H1 (cell line): ENCODE measurements at regions not wholly inside any gene's neighbourhood (a gene's known extent, or its start where the extent isn't known, plus 50 kb on each side); places are given as distances from the start of the nearest gene placed in this dataset.

Experiments
- CTCF ChIA-PET: fragments of 300-600 bp; sonication (Branson Sonifier 250); formaldehyde crosslinking; loops from one replicate; lab custom pipeline; 2021; ENCODE audit not compliant: partially characterized antibody; lab: Charles Lee
- POLR2A ChIA-PET: fragments of 300-600 bp; sonication (Branson Sonifier 250); formaldehyde crosslinking; loops from one replicate; lab custom pipeline; 2021; ENCODE audit warnings: inconsistent platforms; ENCODE audit not compliant: partially characterized antibody; lab: Charles Lee
- DNase-seq, 2 experiments: peaks; one replicate each; pipeline versions ENCODE4 v3.0.0 to v3.0.0-alpha.2; 2010 to 2022; ENCODE audit warnings: low spot score in 2 of 2, low read depth in 1 of 2, mixed read lengths in 1 of 2
- FAIRE-seq: peaks from 2 replicates; lab custom pipeline; 2011; peaks lifted over from hg19 to GRCh38; lab: Jason Lieb, UNC
- H2AFZ ChIP-seq: 2 replicates; pipeline ENCODE4 v1.8.1; 2012; ENCODE audit warnings: low read length, inconsistent platforms
- H2AK5ac ChIP-seq: 2 replicates; pipeline ENCODE4 v1.6.1; 2013; ENCODE audit warnings: low read depth, low read length
- H2BK120ac ChIP-seq: replicated peaks from 2 replicates; pipeline ENCODE3; 2013; ENCODE audit warnings: low read depth, low read length, inconsistent platforms
- H2BK12ac ChIP-seq: 2 replicates; pipeline ENCODE4 v1.6.1; 2013; ENCODE audit warnings: low read depth, low read length
- H2BK15ac ChIP-seq: 2 replicates; pipeline ENCODE4 v1.6.1; 2013; ENCODE audit warnings: low read length
- H2BK20ac ChIP-seq: 2 replicates; pipeline ENCODE4 v1.6.1; 2013; ENCODE audit warnings: low read length
- H2BK5ac ChIP-seq: 2 replicates; pipeline ENCODE4 v1.6.1; 2013; ENCODE audit warnings: low read depth, low read length
- H3K14ac ChIP-seq: 2 replicates; pipeline ENCODE4 v1.6.1; 2013; ENCODE audit warnings: inconsistent platforms; ENCODE audit not compliant: insufficient read length
- H3K18ac ChIP-seq: 2 replicates; pipeline ENCODE4 v1.6.1; 2013; ENCODE audit warnings: low read length; ENCODE audit errors: extremely low read depth
- H3K23ac ChIP-seq: 2 replicates; pipeline ENCODE4 v1.6.1; 2013; ENCODE audit warnings: inconsistent platforms; ENCODE audit not compliant: insufficient read length
- H3K23me2 ChIP-seq: 2 replicates; pipeline ENCODE4 v1.6.1; 2013; ENCODE audit warnings: low read depth, low read length
- H3K27ac ChIP-seq: 2 replicates; pipeline ENCODE4 v1.6.1; 2011; ENCODE audit warnings: low read depth, low read length, inconsistent platforms
- H3K27me3 ChIP-seq, 4 experiments: replicated peaks in 1 of 4; 1 replicate in 1 of 4; 2 replicates in 3 of 4; pipeline versions ENCODE4 v1.6.1 to v1.8.1; 2011 to 2013; ENCODE audit warnings: low read length in 3 of 4, mild to moderate bottlenecking in 3 of 4, inconsistent platforms in 2 of 4, mixed read lengths in 2 of 4, moderate library complexity in 1 of 4; ENCODE audit not compliant: control insufficient read depth in 3 of 4, insufficient read depth in 3 of 4; ENCODE audit errors: extremely low read depth in 1 of 4
- H3K36me3 ChIP-seq, 4 experiments: 2 replicates each; pipeline versions ENCODE4 v1.6.1 to v1.8.1; 2011 to 2013; ENCODE audit warnings: mild to moderate bottlenecking in 4 of 4, low read length in 3 of 4, moderate library complexity in 2 of 4, control low read depth in 1 of 4, inconsistent platforms in 1 of 4; ENCODE audit not compliant: insufficient read depth in 4 of 4, control insufficient read depth in 2 of 4
- H3K4ac ChIP-seq: replicated peaks from 2 replicates; pipeline ENCODE3; 2013; ENCODE audit warnings: low read length, low read depth, mixed read lengths, inconsistent platforms; ENCODE audit not compliant: insufficient read length
- H3K4me1 ChIP-seq, 4 experiments: replicated peaks in 1 of 4; 1 replicate in 1 of 4; 2 replicates in 3 of 4; pipeline versions ENCODE4 v1.6.1 to v1.8.1; 2011 to 2013; ENCODE audit warnings: low read length in 3 of 4, inconsistent platforms in 2 of 4, mixed read lengths in 1 of 4; ENCODE audit not compliant: insufficient read depth in 4 of 4, control insufficient read depth in 3 of 4
- H3K4me2 ChIP-seq, 2 experiments: 2 replicates each; pipeline versions ENCODE4 v1.6.1 to v1.8.1; 2011 to 2013; ENCODE audit warnings: low read depth in 2 of 2, low read length in 2 of 2, control low read depth in 1 of 2, inconsistent platforms in 1 of 2, mild to moderate bottlenecking in 1 of 2; ENCODE audit not compliant: insufficient read depth in 1 of 2
- H3K4me3 ChIP-seq, 4 experiments: fragments of 200-600, 300-600 bp in 1 of 4; sonication (generic), shearing (Covaris generic), sonication (Bioruptor Twin) in 1 of 4; 2 replicates each; pipeline versions ENCODE4 v1.5.1 to v1.8.1; 2011 to 2016; ENCODE audit warnings: low read length in 4 of 4, low read depth in 3 of 4, control low read depth in 2 of 4, inconsistent platforms in 2 of 4, mild to moderate bottlenecking in 2 of 4, mixed read lengths in 1 of 4, moderate library complexity in 1 of 4; ENCODE audit not compliant: insufficient read depth in 2 of 4; ENCODE audit errors: extremely low read depth in 1 of 4
- H3K56ac ChIP-seq: replicated peaks from 2 replicates; pipeline ENCODE3; 2013; ENCODE audit warnings: low read depth, mild to moderate bottlenecking, mixed read lengths, low read length, inconsistent platforms; ENCODE audit not compliant: insufficient read length
- H3K79me1 ChIP-seq: 2 replicates; pipeline ENCODE4 v1.6.1; 2013; ENCODE audit warnings: low read depth, low read length, control low read depth
- H3K79me2 ChIP-seq, 2 experiments: 2 replicates each; pipeline versions ENCODE4 v1.6.1 to v1.8.1; 2012 to 2013; ENCODE audit warnings: low read length in 2 of 2, mild to moderate bottlenecking in 2 of 2, inconsistent platforms in 1 of 2; ENCODE audit not compliant: insufficient read depth in 2 of 2, control insufficient read depth in 1 of 2
- H3K9ac ChIP-seq, 4 experiments: replicated peaks in 1 of 4; 1 replicate in 1 of 4; 2 replicates in 3 of 4; pipeline versions ENCODE4 v1.6.1 to v1.8.1; 2011 to 2013; ENCODE audit warnings: low read depth in 3 of 4, low read length in 3 of 4, control low read depth in 2 of 4, mild to moderate bottlenecking in 2 of 4, moderate library complexity in 2 of 4, inconsistent platforms in 1 of 4; ENCODE audit errors: extremely low read depth in 1 of 4
- H3K9me3 ChIP-seq, 2 experiments: 2 replicates each; pipeline versions ENCODE4 v1.6.1 to v1.8.1; 2012 to 2013; ENCODE audit warnings: mild to moderate bottlenecking in 2 of 2, moderate library complexity in 2 of 2, control low read depth in 1 of 2, inconsistent platforms in 1 of 2, low read depth in 1 of 2, low read length in 1 of 2, mixed read lengths in 1 of 2; ENCODE audit not compliant: insufficient read depth in 2 of 2
- H4K20me1 ChIP-seq, 2 experiments: replicated peaks in 1 of 2; 2 replicates each; pipeline versions ENCODE3 to v1.8.1; 2011 to 2013; ENCODE audit warnings: inconsistent platforms in 2 of 2, low read length in 2 of 2, mild to moderate bottlenecking in 1 of 2; ENCODE audit not compliant: insufficient read depth in 2 of 2, control insufficient read depth in 1 of 2
- H4K5ac ChIP-seq: 2 replicates; pipeline ENCODE4 v1.6.1; 2013; ENCODE audit warnings: low read length, low read depth, mixed read lengths, inconsistent platforms; ENCODE audit not compliant: insufficient read length
- H4K8ac ChIP-seq: 2 replicates; pipeline ENCODE4 v1.8.0; 2013; ENCODE audit warnings: mild to moderate bottlenecking, moderate library complexity, low read length, inconsistent platforms; ENCODE audit not compliant: insufficient read depth; ENCODE audit errors: extremely low read depth
- H4K91ac ChIP-seq: replicated peaks from 2 replicates; pipeline ENCODE3; 2013; ENCODE audit warnings: low read length, mixed read lengths, inconsistent platforms; ENCODE audit not compliant: insufficient read length
- EGR1 ChIP-seq: IDR thresholded peaks from 2 replicates; pipeline ENCODE4 v1.6.1; 2011; ENCODE audit warnings: low read depth, low read length, borderline replicate concordance
- EP300 ChIP-seq, 2 experiments: IDR thresholded peaks; 1 replicate in 1 of 2; 2 replicates in 1 of 2; pipeline ENCODE4 v1.6.1; 2011 to 2012; ENCODE audit warnings: low read depth in 2 of 2, low read length in 2 of 2, mild to moderate bottlenecking in 2 of 2, borderline replicate concordance in 1 of 2, inconsistent platforms in 1 of 2, moderate library complexity in 1 of 2
- EZH2 ChIP-seq: fragments of 200-600 bp; sonication (generic); IDR thresholded peaks from 2 replicates; pipeline ENCODE4 v1.7.1; 2012; ENCODE audit warnings: low read depth, mild to moderate bottlenecking, moderate library complexity, low read length, inconsistent platforms; ENCODE audit not compliant: severe bottlenecking
- HDAC6 ChIP-seq: IDR thresholded peaks from one replicate; pipeline ENCODE4 v1.7.1; 2012; ENCODE audit warnings: low read depth, mild to moderate bottlenecking, inconsistent platforms, low read length, moderate library complexity
- PHF8 ChIP-seq: fragments of 200-600 bp; sonication (generic); conservative IDR thresholded peaks from 2 replicates; pipeline ENCODE4 v1.7.1; 2012; ENCODE audit warnings: low read depth, mild to moderate bottlenecking, inconsistent platforms, low read length, moderate library complexity
- POU5F1 ChIP-seq: IDR thresholded peaks from 2 replicates; pipeline ENCODE4 v1.6.1; 2011; ENCODE audit warnings: low read depth, mild to moderate bottlenecking, low read length, moderate library complexity
- SRF ChIP-seq: IDR thresholded peaks from 2 replicates; pipeline ENCODE4 v1.6.1; 2011; ENCODE audit warnings: mild to moderate bottlenecking, low read depth, low read length, moderate library complexity
- TAF1 ChIP-seq: IDR thresholded peaks from 2 replicates; pipeline ENCODE4 v1.6.1; 2011; ENCODE audit warnings: mild to moderate bottlenecking, low read depth, low read length
- TBP ChIP-seq: IDR thresholded peaks from 2 replicates; pipeline ENCODE4 v1.6.1; 2011; ENCODE audit warnings: low read depth, low read length, improper control_type of control experiment
- TEAD4 ChIP-seq: IDR thresholded peaks from 2 replicates; pipeline ENCODE4 v1.6.1; 2012; ENCODE audit warnings: low read depth, low read length, inconsistent platforms, mixed read lengths
- USF2 ChIP-seq: IDR thresholded peaks from 2 replicates; pipeline ENCODE4 v1.6.1; 2011; ENCODE audit warnings: low read length, improper control_type of control experiment
- whole genome bisulfite sequencing, 2 experiments: shearing (Covaris generic) in 1 of 2; methylation state at CpG; one replicate each; pipeline versions ENCODE4 v1.1.6 to v1.1.7; 2013 to 2015; ENCODE audit warnings: low lambda C conversion rate in 2 of 2, mixed read lengths in 2 of 2, inconsistent platforms in 1 of 2, low coverage in 1 of 2, missing lambda C conversion rate in 1 of 2; ENCODE audit not compliant: insufficient replicate concordance in 2 of 2, insufficient coverage in 1 of 2, insufficient read length in 1 of 2; ENCODE audit errors: extremely low coverage in 1 of 2, missing lambda C conversion rate in 1 of 2; 5-methylcytosine and 5-hydroxymethylcytosine counted together

- Histone ChIP-seq H3K36me3 (no peaks in the 10 kb centered on the region), H3K23me2 (no peaks in the 10 kb centered on the region)
- CTCF ChIA-PET: no interaction called here
- TF ChIP-seq SRF: no peak
- TF ChIP-seq POU5F1: no peak
- TF ChIP-seq HDAC6: no peak
- TF ChIP-seq TEAD4: no peak
- TF ChIP-seq EGR1: no peak
- no peak for TF ChIP-seq USF2
- TF ChIP-seq TAF1: no peak
- no peak for TF ChIP-seq EP300 (IDR thresholded peaks at IDR 0.05; ENCODE audit: borderline replicate concordance in 1 of 2, low read depth in 2 of 2, low read length in 2 of 2)
- no peak for TF ChIP-seq EZH2
- no peak for TF ChIP-seq PHF8
- TF ChIP-seq TBP: no peak
- TF ChIP-seq, all 59 proteins: peak for 0
- Histone ChIP-seq H3K4me2 (no peak overlapping the region), H3K27me3 (no peaks in the 10 kb centered on the region), H4K20me1 (peaks cover 0 to 1% of the 10 kb centered on the region in 2 experiments), H2AK5ac (no peak overlapping the region), H3K27ac (no peak overlapping the region), H2BK20ac (no peak overlapping the region), H3K9me3 (no peaks in the 10 kb centered on the region), H3K4me1 (no peaks in the 10 kb centered on the region), H3K79me2 (no peaks in the 10 kb centered on the region), H4K91ac (no peak overlapping the region), H3K4me3 (no peak overlapping the region), H3K4ac (no peak overlapping the region), H3K18ac (no peak overlapping the region), H3K9ac (no peak overlapping the region), H2BK12ac (no peak overlapping the region), H4K8ac (no peak overlapping the region), H3K14ac (no peak overlapping the region), H4K5ac (no peak overlapping the region), H2BK120ac (no peak overlapping the region), H3K79me1 (no peaks in the 10 kb centered on the region), H3K56ac (no peak overlapping the region), H3K23ac (no peak overlapping the region), H2AFZ (no peak overlapping the region), H2BK5ac (no peak overlapping the region), H2BK15ac (no peak overlapping the region)
- POLR2A ChIA-PET: no interaction called here
- WGBS, 2 experiments: 90% methylated on average over 1 of the region's 1 CpG; no CpG with 5 or more reads in 1 of the 2 experiments
- DNase-seq (no peak), FAIRE-seq (no peak)
These were observed 227.7 kb downstream of the FSCB start for GRCh38 chr14:44279357-44279756.
